Sigmoid colon (tissue), 6 donors: ENCODE measurements at regions not wholly inside any gene's neighbourhood (a gene's known extent, or its start where the extent isn't known, plus 50 kb on each side); places are given as distances from the start of the nearest gene placed in this dataset.

Experiments used
- DNase-seq: peaks from one replicate; pipeline ENCODE4 v3.0.0-alpha.2; 2019
- H3K27ac ChIP-seq, 4 donors: fragments of 200-600 bp; sonication (generic); one replicate each; pipeline ENCODE4 v1.5.1; 2016 to 2019; ENCODE audit warnings: mild to moderate bottlenecking in 1 of 4
- H3K27me3 ChIP-seq, 3 donors: fragments of 200-600 bp; sonication (generic); one replicate each; pipeline ENCODE4 v1.5.1; 2019; ENCODE audit warnings: mild to moderate bottlenecking in 1 of 3
- H3K36me3 ChIP-seq, 4 donors: fragments of 200-600 bp; sonication (generic); one replicate each; pipeline ENCODE4 v1.5.1; 2016 to 2019
- H3K4me1 ChIP-seq, 4 donors: fragments of 200-600 bp; sonication (generic); one replicate each; pipeline ENCODE4 v1.5.1; 2017 to 2019
- H3K4me3 ChIP-seq, 4 donors: fragments of 200-600 bp; sonication (generic); one replicate each; pipeline ENCODE4 v1.5.1; 2017 to 2019; ENCODE audit warnings: mild to moderate bottlenecking in 2 of 4, moderate library complexity in 1 of 4
- H3K9me3 ChIP-seq, 4 donors: fragments of 200-600 bp in 3 of 4; sonication (generic) in 3 of 4; one replicate each; pipeline versions ENCODE4 v1.5.1 to v1.6.1; 2013 to 2019
- CTCF ChIP-seq, 4 experiments: fragments of 450-650 bp in 3 of 4; fragments of 200-600 bp in 1 of 4; IDR thresholded peaks; one replicate each; pipeline ENCODE4 v1.5.1; 2016 to 2019; ENCODE audit warnings: antibody characterized with exemption in 4 of 4, mild to moderate bottlenecking in 3 of 4, moderate library complexity in 2 of 4
- EP300 ChIP-seq, 4 donors: sonication (generic); formaldehyde crosslinking; IDR thresholded peaks; one replicate each; pipeline ENCODE4 v1.6.1; 2017; ENCODE audit warnings: antibody characterized with exemption in 4 of 4
- POLR2A ChIP-seq, 2 donors: fragments of 450-650 bp; IDR thresholded peaks; one replicate each; pipeline ENCODE4 v1.6.1; 2016; ENCODE audit warnings: antibody characterized with exemption in 2 of 2, mild to moderate bottlenecking in 2 of 2, moderate library complexity in 2 of 2
- POLR2AphosphoS5 ChIP-seq, 4 donors: sonication (generic); formaldehyde crosslinking; IDR thresholded peaks; one replicate each; pipeline ENCODE4 v1.6.1; 2017; ENCODE audit warnings: antibody characterized with exemption in 4 of 4
- WGBS, 2 donors: extraction: QIAGEN DNeasy Blood & Tissue Kit; methylation state at CpG; one replicate each; pipeline ENCODE4 v1.1.7; 2013; 5-methylcytosine and 5-hydroxymethylcytosine counted together
- intact Hi-C: fragments of 100-400 bp; cut with DNase I; formaldehyde crosslinking; loops from one replicate; pipeline ENCODE4 v1.15.1; 2023
- donor health status: healthy with polysubstance abuse.
- donor health status: healthy.

GRCh38 chr21:41651406-41651805 is 115.4 kb downstream of the RIPK4 start:
- no peak for TF ChIP-seq POLR2A (IDR thresholded peaks at IDR 0.05)
- TF ChIP-seq POLR2AphosphoS5 (IDR thresholded peaks at IDR 0.05): no peak
- no peak for TF ChIP-seq EP300 (IDR thresholded peaks at IDR 0.05)
- TF ChIP-seq CTCF (IDR thresholded peaks at IDR 0.05): no peak
- no peaks in the 10 kb centered on the region for H3K9me3 ChIP-seq
- peaks cover 0 to 6% (median 2%) of the 10 kb centered on the region in 4 donors for H3K4me1 ChIP-seq
- no peak for DNase-seq
- H3K36me3 ChIP-seq: no peaks in the 10 kb centered on the region
- H3K27me3 ChIP-seq: no peaks in the 10 kb centered on the region
- intact Hi-C loops: no loop called here
- no peak overlapping the region for H3K27ac ChIP-seq
- H3K4me3 ChIP-seq: no peak overlapping the region
- 11 to 25% methylated on average over 8 of the region's 8 CpGs for WGBS, 2 donors

- no peak for DNase-seq
- H3K27ac ChIP-seq: no peak overlapping the region
- H3K27me3 ChIP-seq: peaks cover 0 to 2% (median 0%) of the 10 kb centered on the region in 3 donors
- H3K36me3 ChIP-seq: no peaks in the 10 kb centered on the region
- peaks cover 0 to 6% (median 2%) of the 10 kb centered on the region in 4 donors for H3K4me1 ChIP-seq
- no peak for TF ChIP-seq POLR2AphosphoS5 (IDR thresholded peaks at IDR 0.05)
- TF ChIP-seq CTCF (IDR thresholded peaks at IDR 0.05): no peak
- TF ChIP-seq POLR2A (IDR thresholded peaks at IDR 0.05): no peak
- TF ChIP-seq EP300 (IDR thresholded peaks at IDR 0.05): no peak
- no peak overlapping the region for H3K4me3 ChIP-seq
- intact Hi-C loops: no loop called here
- H3K9me3 ChIP-seq: no peaks in the 10 kb centered on the region
- WGBS, 2 donors: 88 to 91% methylated on average over 19 of the region's 19 CpGs
Measured at GRCh38 chr21:41650526-41651145, 116.2 kb downstream of the RIPK4 start.

GRCh38 chr21:41648591-41649031 is 118.2 kb downstream of the RIPK4 start:
- no peak overlapping the region for H3K27ac ChIP-seq
- H3K36me3 ChIP-seq: no peaks in the 10 kb centered on the region
- DNase-seq: no peak
- H3K27me3 ChIP-seq: peaks cover 0 to 2% (median 0%) of the 10 kb centered on the region in 3 donors
- TF ChIP-seq CTCF (IDR thresholded peaks at IDR 0.05): no peak
- no peak for TF ChIP-seq POLR2AphosphoS5 (IDR thresholded peaks at IDR 0.05)
- TF ChIP-seq EP300 (IDR thresholded peaks at IDR 0.05): no peak
- TF ChIP-seq POLR2A (IDR thresholded peaks at IDR 0.05): no peak
- peaks cover 0 to under 1% (median 0%) of the 10 kb centered on the region in 4 donors for H3K4me1 ChIP-seq
- H3K9me3 ChIP-seq: no peaks in the 10 kb centered on the region
- H3K4me3 ChIP-seq: no peak overlapping the region
- intact Hi-C loops: no loop called here
- 85 to 86% methylated on average over 9 of the region's 9 CpGs for WGBS, 2 donors

GRCh38 chr21:41647806-41648561 is 118.9 kb downstream of the RIPK4 start:
- intact Hi-C loops: no loop called here
- DNase-seq: no peak
- TF ChIP-seq EP300 (IDR thresholded peaks at IDR 0.05) (no peak), POLR2AphosphoS5 (IDR thresholded peaks at IDR 0.05) (no peak), CTCF (IDR thresholded peaks at IDR 0.05) (no peak), POLR2A (IDR thresholded peaks at IDR 0.05) (no peak)
- Histone ChIP-seq H3K27me3 (peaks cover 0 to 2% (median 0%) of the 10 kb centered on the region in 3 donors), H3K4me3 (no peak overlapping the region), H3K27ac (no peak overlapping the region), H3K4me1 (no peaks in the 10 kb centered on the region), H3K9me3 (no peaks in the 10 kb centered on the region), H3K36me3 (no peaks in the 10 kb centered on the region)
- 80 to 90% methylated on average over 9 of the region's 9 CpGs for WGBS, 2 donors
